ENCODE measurements at regions not wholly inside any gene's neighbourhood (a gene's known extent, or its start where the extent isn't known, plus 50 kb on each side); places are given as distances from the start of the nearest gene placed in this dataset.

DNA sequence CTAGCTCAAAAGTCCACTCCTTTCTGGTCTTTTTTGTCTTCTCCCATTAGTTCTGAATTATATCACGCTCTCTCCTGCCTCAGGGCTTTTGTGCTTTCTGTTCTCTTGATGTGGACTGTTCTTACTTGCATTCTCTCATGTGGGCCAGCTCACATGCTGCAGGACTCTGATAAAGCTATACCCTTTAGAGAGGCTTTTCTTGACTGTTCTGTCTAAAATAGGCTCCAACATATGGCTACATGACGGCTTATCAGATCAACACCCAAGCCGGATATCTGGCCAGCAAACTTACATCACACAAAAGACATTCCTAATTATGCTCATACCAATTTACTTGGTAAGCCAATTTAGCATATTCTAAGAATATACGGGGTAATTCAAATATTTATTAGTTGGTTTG is 1494.5 kb downstream of the TECRL start:
- TF ChIP-seq, protein P1, sequence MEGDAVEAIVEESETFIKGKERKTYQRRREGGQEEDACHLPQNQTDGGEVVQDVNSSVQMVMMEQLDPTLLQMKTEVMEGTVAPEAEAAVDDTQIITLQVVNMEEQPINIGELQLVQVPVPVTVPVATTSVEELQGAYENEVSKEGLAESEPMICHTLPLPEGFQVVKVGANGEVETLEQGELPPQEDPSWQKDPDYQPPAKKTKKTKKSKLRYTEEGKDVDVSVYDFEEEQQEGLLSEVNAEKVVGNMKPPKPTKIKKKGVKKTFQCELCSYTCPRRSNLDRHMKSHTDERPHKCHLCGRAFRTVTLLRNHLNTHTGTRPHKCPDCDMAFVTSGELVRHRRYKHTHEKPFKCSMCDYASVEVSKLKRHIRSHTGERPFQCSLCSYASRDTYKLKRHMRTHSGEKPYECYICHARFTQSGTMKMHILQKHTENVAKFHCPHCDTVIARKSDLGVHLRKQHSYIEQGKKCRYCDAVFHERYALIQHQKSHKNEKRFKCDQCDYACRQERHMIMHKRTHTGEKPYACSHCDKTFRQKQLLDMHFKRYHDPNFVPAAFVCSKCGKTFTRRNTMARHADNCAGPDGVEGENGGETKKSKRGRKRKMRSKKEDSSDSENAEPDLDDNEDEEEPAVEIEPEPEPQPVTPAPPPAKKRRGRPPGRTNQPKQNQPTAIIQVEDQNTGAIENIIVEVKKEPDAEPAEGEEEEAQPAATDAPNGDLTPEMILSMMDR (IDR thresholded peaks at IDR 0.05; ENCODE audit: low read length) = no peak
- no peak for TF ChIP-seq EZH2 (optimal IDR thresholded peaks at IDR 0.05; ENCODE audit: low read depth, low read length)
